AG10803 (cell line): ENCODE measurements at regions not wholly inside any gene's neighbourhood (a gene's known extent, or its start where the extent isn't known, plus 50 kb on each side); places are given as distances from the start of the nearest gene placed in this dataset.
A peak's percentile ranks its signal among the peaks of the same experiment; 100 is the strongest.

Source experiments
- DNase-seq: peaks from one replicate; pipeline ENCODE4 v3.0.0; 2010; ENCODE audit warnings: low read depth
- H3K4me3 ChIP-seq: 2 replicates; pipeline ENCODE4 v1.5.1; 2011; ENCODE audit warnings: mild to moderate bottlenecking, low read length, control low read depth
- TF ChIP-seq, protein P1 (sequence below): conservative IDR thresholded peaks from 2 replicates; pipeline ENCODE4 v1.5.1; 2011; ENCODE audit warnings: mild to moderate bottlenecking, low read length, control low read depth, inconsistent platforms

DNA sequence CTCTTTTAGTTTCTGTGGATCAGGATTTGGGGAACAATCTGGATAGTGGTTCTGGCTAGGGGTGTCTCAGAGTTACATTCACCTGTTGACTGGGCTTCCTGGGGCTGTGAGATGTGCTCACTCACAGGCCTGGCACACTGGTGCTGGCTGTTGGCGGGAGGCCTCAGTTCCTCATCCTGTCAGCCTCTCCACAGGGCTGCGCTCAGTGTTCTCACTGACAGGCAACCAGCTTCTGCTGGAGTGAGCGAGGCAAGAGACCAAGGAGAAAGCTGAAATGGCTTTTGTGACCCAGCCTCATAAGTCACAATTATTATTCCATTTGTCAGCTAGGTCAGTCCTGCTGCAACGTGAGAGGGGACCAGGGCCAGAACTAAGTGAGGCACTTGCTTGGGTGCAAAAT lies 180.6 kb upstream of the GLI2 start:
- no peak overlapping the region for H3K4me3 ChIP-seq
- TF ChIP-seq, protein P1, sequence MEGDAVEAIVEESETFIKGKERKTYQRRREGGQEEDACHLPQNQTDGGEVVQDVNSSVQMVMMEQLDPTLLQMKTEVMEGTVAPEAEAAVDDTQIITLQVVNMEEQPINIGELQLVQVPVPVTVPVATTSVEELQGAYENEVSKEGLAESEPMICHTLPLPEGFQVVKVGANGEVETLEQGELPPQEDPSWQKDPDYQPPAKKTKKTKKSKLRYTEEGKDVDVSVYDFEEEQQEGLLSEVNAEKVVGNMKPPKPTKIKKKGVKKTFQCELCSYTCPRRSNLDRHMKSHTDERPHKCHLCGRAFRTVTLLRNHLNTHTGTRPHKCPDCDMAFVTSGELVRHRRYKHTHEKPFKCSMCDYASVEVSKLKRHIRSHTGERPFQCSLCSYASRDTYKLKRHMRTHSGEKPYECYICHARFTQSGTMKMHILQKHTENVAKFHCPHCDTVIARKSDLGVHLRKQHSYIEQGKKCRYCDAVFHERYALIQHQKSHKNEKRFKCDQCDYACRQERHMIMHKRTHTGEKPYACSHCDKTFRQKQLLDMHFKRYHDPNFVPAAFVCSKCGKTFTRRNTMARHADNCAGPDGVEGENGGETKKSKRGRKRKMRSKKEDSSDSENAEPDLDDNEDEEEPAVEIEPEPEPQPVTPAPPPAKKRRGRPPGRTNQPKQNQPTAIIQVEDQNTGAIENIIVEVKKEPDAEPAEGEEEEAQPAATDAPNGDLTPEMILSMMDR, result no peak
- DNase-seq, result no peak

DNA sequence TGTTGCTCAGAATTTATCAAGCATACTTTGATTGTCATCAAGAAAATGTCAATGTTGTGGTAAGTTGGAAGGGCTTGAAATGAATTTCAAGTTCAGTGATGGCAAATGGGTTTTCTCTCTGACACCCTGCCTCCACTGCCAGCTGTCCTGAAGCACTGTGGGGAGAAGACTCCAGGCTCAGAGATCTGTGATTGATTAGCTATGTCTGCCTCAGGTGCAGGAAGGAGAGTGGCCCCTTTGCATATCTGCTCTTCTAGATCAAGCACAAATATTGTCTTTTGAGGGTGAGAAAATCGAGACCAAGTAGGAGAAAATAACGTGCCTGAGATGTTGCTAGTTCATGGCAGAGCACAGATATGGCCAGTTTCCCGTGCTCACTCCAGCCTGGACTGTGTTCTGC lies 178.8 kb upstream of the GLI2 start:
- TF ChIP-seq, protein P1, result no peak

GRCh38 chr2:120558847-120559246 lies 176.8 kb upstream of the GLI2 start:
- TF ChIP-seq, protein P1, result no peak
- DNase-seq, result no peak
- no peak overlapping the region for H3K4me3 ChIP-seq

More for the DNA sequence above, 178.8 kb upstream of the GLI2 start:
- no peak overlapping the region for H3K4me3 ChIP-seq
- DNase-seq, result no peak

DNA sequence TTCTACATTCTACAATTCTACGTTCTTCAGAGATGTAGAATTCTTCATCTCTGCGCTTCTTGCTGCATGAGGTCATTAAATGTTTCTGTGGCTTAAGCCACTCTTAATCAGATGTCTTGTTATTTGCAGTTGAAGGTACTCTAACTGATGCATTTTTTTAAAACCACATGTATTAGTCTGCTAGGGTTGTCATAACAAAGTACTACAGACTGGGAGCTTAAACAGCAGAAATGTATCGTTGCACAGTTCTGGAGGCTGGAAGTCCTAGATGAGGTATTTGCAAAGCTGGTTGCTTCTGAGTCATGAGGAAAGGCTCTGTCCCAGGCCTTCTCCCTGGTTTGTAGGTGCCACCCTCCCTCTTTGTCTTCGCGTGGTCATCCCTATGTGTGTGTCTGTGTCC lies 176.3 kb upstream of the GLI2 start:
- H3K4me3 ChIP-seq, result no peak overlapping the region
- TF ChIP-seq, protein P1, result no peak
- DNase-seq, result peak; percentile 99

- TF ChIP-seq, protein P1, result no peak
- DNase-seq, result no peak
- H3K4me3 ChIP-seq, result no peak overlapping the region
These were observed 175.3 kb upstream of the GLI2 start for GRCh38 chr2:120560330-120560729.

DNA sequence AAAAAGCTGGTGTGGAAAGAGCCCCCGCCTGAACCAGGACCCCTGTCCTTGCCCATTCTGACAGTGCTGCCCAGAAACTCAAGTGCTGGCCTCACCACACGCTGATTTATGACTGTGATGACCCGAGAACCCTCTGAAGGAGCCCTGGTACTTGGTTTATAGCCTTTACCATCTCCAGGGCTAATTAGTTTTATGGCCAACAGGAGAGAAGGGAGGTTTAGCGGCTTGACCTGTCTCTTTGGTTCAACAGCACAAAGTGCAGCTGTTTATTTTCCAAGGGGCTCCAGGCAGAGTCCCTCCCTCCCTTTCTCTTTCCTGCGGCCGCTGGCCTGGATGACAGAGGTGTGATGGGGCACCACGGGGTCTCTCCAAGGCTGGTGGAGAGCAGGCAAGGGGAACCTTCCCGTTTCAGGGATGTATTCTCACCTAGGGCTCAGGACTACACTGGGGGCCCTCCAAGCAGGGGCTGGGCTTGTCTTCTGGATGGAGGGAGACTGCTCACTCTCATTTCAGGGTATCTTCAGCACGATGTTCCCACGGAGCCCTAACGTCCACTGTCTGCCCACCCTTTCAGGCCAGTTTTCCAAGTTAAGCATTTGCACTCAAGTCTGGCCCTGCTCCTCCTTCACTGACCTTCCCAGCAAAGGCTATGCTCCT lies 174.2 kb upstream of the GLI2 start:
- DNase-seq, result no peak
- no peak overlapping the region for H3K4me3 ChIP-seq
- TF ChIP-seq, protein P1, result no peak

DNA sequence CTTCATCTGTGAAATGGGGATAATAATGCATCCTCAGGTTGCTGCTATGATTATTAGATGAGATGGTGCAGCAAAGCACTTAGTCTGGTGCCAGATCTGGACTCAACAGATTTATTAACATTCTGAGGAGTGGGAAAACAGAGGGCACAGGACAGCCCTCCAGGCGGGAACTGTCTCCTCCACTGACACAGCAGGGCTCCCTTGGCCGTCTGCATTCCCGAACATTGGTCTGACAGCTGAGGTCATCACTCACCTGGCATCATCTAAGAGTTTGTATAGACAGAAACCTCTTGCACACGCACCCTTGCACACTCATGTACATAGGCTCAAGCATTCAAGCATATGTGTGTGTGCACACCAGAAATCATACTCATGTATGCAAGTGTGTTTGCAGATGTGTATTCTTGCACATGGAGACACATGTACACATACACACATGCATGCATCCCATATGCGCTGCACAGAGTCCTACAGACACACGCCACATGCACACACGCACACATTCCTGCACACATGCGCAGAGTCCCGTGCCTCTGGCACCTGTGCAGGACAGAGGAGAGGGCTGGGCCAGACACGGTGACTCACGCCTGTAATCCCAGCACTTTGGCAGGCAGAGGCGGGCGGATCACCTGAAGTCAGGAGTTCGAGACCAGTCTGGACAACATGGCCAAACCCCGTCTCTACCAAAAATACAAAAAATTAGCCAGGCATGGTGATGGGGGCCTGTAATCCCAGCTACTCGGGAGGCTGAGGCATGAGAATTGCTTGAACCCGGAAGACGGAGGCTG lies 173.3 kb upstream of the GLI2 start:
- no peak for DNase-seq
- no peak overlapping the region for H3K4me3 ChIP-seq
- TF ChIP-seq, protein P1, result no peak
